HEK293 (cell line): ENCODE measurements at regions not wholly inside any gene's neighbourhood (a gene's known extent, or its start where the extent isn't known, plus 50 kb on each side); places are given as distances from the start of the nearest gene placed in this dataset.

Source experiments
- CTCF ChIA-PET: fragments of 350-600 bp; formaldehyde crosslinking; extraction: SDS; loops from one replicate; lab custom pipeline; 2021; ENCODE audit warnings: antibody characterized with exemption; lab: Yijun Ruan, JAX
- POLR2A ChIA-PET: fragments of 300-600 bp; formaldehyde crosslinking; extraction: SDS; loops from one replicate; lab custom pipeline; 2020; ENCODE audit warnings: antibody characterized with exemption, inconsistent platforms; lab: Yijun Ruan, JAX
- H3K27ac ChIP-seq: fragments of 200-500 bp; sonication (Bioruptor generic); 2 replicates; pipeline ENCODE4 v1.5.1; 2014; ENCODE audit warnings: low read depth, low read length, control low read depth, inconsistent platforms; ENCODE audit errors: extremely low read depth
- H3K36me3 ChIP-seq, 2 experiments: fragments of 200-500 bp in 1 of 2; sonication (Bioruptor generic) in 1 of 2; 1 replicate in 1 of 2; 2 replicates in 1 of 2; pipeline ENCODE4 v1.5.1; 2014 to 2017; ENCODE audit warnings: inconsistent platforms in 2 of 2, low read length in 2 of 2; ENCODE audit not compliant: control insufficient read depth in 2 of 2, insufficient read depth in 1 of 2
- H3K4me1 ChIP-seq: fragments of 200-500 bp; sonication (Bioruptor generic); 2 replicates; pipeline ENCODE4 v1.5.1; 2014; ENCODE audit warnings: mild to moderate bottlenecking, low read length, inconsistent platforms; ENCODE audit not compliant: control insufficient read depth, insufficient read depth
- H3K4me3 ChIP-seq: 2 replicates; pipeline ENCODE4 v1.5.1; 2011; ENCODE audit warnings: low read depth, mild to moderate bottlenecking, control low read depth, low read length, moderate library complexity
- H3K9me3 ChIP-seq: fragments of 200-500 bp; sonication (Bioruptor generic); 2 replicates; pipeline ENCODE4 v1.5.1; 2014; ENCODE audit warnings: low read depth, low read length, inconsistent platforms; ENCODE audit not compliant: control insufficient read depth, insufficient read depth
- BCL11A ChIP-seq: fragments of 450-650 bp; formaldehyde crosslinking; IDR thresholded peaks from 2 replicates; pipeline ENCODE4 v1.5.1; 2016; ENCODE audit warnings: low read depth, missing biosample characterization, missing genetic modification characterization
- HOXD13 ChIP-seq: sonication (generic); formaldehyde crosslinking; IDR thresholded peaks from 2 replicates; pipeline ENCODE4 v1.8.0; 2022; ENCODE audit warnings: missing genetic modification reagents, borderline replicate concordance
- KLF10 ChIP-seq: fragments of 450-650 bp; IDR thresholded peaks from 2 replicates; pipeline ENCODE4 v1.5.1; 2018; ENCODE audit warnings: missing biosample characterization, mild to moderate bottlenecking, missing genetic modification characterization
- SCRT2 ChIP-seq: fragments of 450-650 bp; formaldehyde crosslinking; IDR thresholded peaks from 2 replicates; pipeline ENCODE4 v1.5.1; 2016; ENCODE audit warnings: missing biosample characterization, missing genetic modification characterization
- SP7 ChIP-seq: fragments of 450-650 bp; formaldehyde crosslinking; IDR thresholded peaks from 2 replicates; pipeline ENCODE4 v1.5.1; 2016; ENCODE audit warnings: missing biosample characterization, missing genetic modification characterization
- TCF7L2 ChIP-seq: IDR thresholded peaks from 2 replicates; pipeline ENCODE4 v1.6.1; 2011; ENCODE audit warnings: low read depth, mild to moderate bottlenecking, inconsistent platforms, low read length, moderate library complexity, borderline replicate concordance
- ZBTB48 ChIP-seq: fragments of 450-650 bp; formaldehyde crosslinking; IDR thresholded peaks from 2 replicates; pipeline ENCODE4 v1.5.1; 2016; ENCODE audit warnings: missing biosample characterization, missing genetic modification characterization
- ZBTB7A ChIP-seq: fragments of 450-650 bp; formaldehyde crosslinking; IDR thresholded peaks from 2 replicates; pipeline ENCODE4 v1.5.1; 2016; ENCODE audit warnings: low read depth, missing biosample characterization, missing genetic modification characterization
- ZNF175 ChIP-seq: fragments of 450-650 bp; formaldehyde crosslinking; IDR thresholded peaks from 2 replicates; pipeline ENCODE4 v1.5.1; 2016; ENCODE audit warnings: missing biosample characterization, missing genetic modification characterization
- ZNF19 ChIP-seq: fragments of 450-650 bp; formaldehyde crosslinking; IDR thresholded peaks from 2 replicates; pipeline ENCODE4; 2016; ENCODE audit warnings: missing biosample characterization, missing genetic modification characterization, low read depth
- ZNF292 ChIP-seq: fragments of 450-650 bp; formaldehyde crosslinking; IDR thresholded peaks from 2 replicates; pipeline ENCODE4 v1.5.1; 2016; ENCODE audit warnings: low read depth, missing biosample characterization, missing genetic modification characterization, borderline replicate concordance
- ZNF585B ChIP-seq: fragments of 450-650 bp; formaldehyde crosslinking; IDR thresholded peaks from 2 replicates; pipeline ENCODE4 v1.5.1; 2016; ENCODE audit warnings: missing biosample characterization, missing genetic modification characterization
- ZNF664 ChIP-seq: fragments of 450-650 bp; formaldehyde crosslinking; IDR thresholded peaks from 2 replicates; pipeline ENCODE4 v1.5.1; 2016; ENCODE audit warnings: missing biosample characterization, missing genetic modification characterization
- ZNF701 ChIP-seq: fragments of 450-650 bp; formaldehyde crosslinking; IDR thresholded peaks from 2 replicates; pipeline ENCODE4 v1.5.1; 2016; ENCODE audit warnings: missing biosample characterization, missing genetic modification characterization
- ZNF791 ChIP-seq: fragments of 450-650 bp; formaldehyde crosslinking; IDR thresholded peaks from 2 replicates; pipeline ENCODE4 v1.5.1; 2016; ENCODE audit warnings: missing biosample characterization, missing genetic modification characterization
- TF ChIP-seq, protein P1 (sequence below): fragments of 450-650 bp; formaldehyde crosslinking; IDR thresholded peaks from 2 replicates; pipeline ENCODE4; 2016; ENCODE audit warnings: missing biosample characterization, missing genetic modification characterization
- TF ChIP-seq, protein P2 (sequence below): fragments of 450-650 bp; formaldehyde crosslinking; IDR thresholded peaks from 2 replicates; pipeline ENCODE4 v1.5.1; 2016; ENCODE audit warnings: missing biosample characterization, missing genetic modification characterization, low read depth
- TF ChIP-seq, protein P3 (sequence below): fragments of 450-650 bp; formaldehyde crosslinking; IDR thresholded peaks from 2 replicates; pipeline ENCODE4 v1.5.1; 2016; ENCODE audit warnings: missing biosample characterization, missing genetic modification characterization
- TF ChIP-seq, protein P4 (sequence below): fragments of 450-650 bp; formaldehyde crosslinking; IDR thresholded peaks from 2 replicates; pipeline ENCODE4 v1.5.1; 2017; ENCODE audit warnings: missing biosample characterization, mild to moderate bottlenecking, missing genetic modification characterization, moderate library complexity

GRCh38 chr16:49108611-49109010 lies 173.0 kb downstream of the CBLN1 start:
- Histone ChIP-seq H3K27ac (no peak overlapping the region), H3K36me3 (no peaks in the 10 kb centered on the region), H3K9me3 (no peaks in the 10 kb centered on the region), H3K4me1 (no peaks in the 10 kb centered on the region), H3K4me3 (no peak overlapping the region)
- ChIA-PET CTCF (no interaction called here), POLR2A (no interaction called here)
- no peak for TF ChIP-seq BCL11A (tag by site-specific recombination)
- TF ChIP-seq, protein P1, sequence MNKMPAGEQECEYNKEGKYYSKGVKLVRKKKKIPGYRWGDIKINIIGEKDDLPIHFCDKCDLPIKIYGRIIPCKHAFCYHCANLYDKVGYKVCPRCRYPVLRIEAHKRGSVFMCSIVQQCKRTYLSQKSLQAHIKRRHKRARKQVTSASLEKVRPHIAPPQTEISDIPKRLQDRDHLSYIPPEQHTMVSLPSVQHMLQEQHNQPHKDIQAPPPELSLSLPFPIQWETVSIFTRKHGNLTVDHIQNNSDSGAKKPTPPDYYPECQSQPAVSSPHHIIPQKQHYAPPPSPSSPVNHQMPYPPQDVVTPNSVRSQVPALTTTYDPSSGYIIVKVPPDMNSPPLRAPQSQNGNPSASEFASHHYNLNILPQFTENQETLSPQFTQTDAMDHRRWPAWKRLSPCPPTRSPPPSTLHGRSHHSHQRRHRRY (tag by site-specific recombination): no peak
- TF ChIP-seq ZNF19 (tag by site-specific recombination): no peak

- ChIA-PET CTCF (no interaction called here), POLR2A (no interaction called here)
- H3K9me3 ChIP-seq: no peaks in the 10 kb centered on the region
- H3K27ac ChIP-seq: no peak overlapping the region
- TF ChIP-seq, protein P2, sequence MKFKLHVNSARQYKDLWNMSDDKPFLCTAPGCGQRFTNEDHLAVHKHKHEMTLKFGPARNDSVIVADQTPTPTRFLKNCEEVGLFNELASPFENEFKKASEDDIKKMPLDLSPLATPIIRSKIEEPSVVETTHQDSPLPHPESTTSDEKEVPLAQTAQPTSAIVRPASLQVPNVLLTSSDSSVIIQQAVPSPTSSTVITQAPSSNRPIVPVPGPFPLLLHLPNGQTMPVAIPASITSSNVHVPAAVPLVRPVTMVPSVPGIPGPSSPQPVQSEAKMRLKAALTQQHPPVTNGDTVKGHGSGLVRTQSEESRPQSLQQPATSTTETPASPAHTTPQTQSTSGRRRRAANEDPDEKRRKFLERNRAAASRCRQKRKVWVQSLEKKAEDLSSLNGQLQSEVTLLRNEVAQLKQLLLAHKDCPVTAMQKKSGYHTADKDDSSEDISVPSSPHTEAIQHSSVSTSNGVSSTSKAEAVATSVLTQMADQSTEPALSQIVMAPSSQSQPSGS (tag by site-specific recombination): peak; percentile 23; the same call in 1 of the 2 replicates
- no peak for TF ChIP-seq ZNF701 (tag by site-specific recombination)
- TF ChIP-seq ZNF175 (tag by site-specific recombination): no peak
- TF ChIP-seq, protein P1 (tag by site-specific recombination): no peak
- no peaks in the 10 kb centered on the region for H3K4me1 ChIP-seq
- no peaks in the 10 kb centered on the region for H3K36me3 ChIP-seq
- H3K4me3 ChIP-seq: no peak overlapping the region
Observed at GRCh38 chr16:49103298-49103697, 178.3 kb downstream of the CBLN1 start.

DNA sequence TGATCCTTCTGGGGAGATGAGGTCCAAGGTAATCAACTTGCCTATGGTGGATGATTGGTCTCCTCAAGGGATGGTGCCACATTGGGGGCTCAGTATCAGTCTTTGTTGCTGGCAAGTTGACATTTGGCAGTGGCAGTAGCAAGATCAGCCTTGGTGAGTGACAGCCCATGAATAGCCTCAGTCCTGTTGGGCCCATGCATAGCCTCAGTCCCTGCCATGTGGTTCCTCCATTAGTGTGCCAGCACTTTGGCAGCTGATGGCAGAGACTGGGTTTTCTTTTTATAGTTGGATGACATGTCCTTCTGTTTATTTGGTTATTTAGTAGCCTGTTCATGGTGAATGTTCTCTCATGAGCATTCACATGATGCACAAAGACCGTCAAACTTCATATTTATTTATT lies 179.6 kb downstream of the CBLN1 start:
- no peak for TF ChIP-seq ZNF585B (tag by site-specific recombination)
- TF ChIP-seq ZNF292 (tag by site-specific recombination): no peak
- no peak for TF ChIP-seq TCF7L2
- TF ChIP-seq HOXD13 (CRISPR knock-in tag): no peak
- TF ChIP-seq, protein P3, sequence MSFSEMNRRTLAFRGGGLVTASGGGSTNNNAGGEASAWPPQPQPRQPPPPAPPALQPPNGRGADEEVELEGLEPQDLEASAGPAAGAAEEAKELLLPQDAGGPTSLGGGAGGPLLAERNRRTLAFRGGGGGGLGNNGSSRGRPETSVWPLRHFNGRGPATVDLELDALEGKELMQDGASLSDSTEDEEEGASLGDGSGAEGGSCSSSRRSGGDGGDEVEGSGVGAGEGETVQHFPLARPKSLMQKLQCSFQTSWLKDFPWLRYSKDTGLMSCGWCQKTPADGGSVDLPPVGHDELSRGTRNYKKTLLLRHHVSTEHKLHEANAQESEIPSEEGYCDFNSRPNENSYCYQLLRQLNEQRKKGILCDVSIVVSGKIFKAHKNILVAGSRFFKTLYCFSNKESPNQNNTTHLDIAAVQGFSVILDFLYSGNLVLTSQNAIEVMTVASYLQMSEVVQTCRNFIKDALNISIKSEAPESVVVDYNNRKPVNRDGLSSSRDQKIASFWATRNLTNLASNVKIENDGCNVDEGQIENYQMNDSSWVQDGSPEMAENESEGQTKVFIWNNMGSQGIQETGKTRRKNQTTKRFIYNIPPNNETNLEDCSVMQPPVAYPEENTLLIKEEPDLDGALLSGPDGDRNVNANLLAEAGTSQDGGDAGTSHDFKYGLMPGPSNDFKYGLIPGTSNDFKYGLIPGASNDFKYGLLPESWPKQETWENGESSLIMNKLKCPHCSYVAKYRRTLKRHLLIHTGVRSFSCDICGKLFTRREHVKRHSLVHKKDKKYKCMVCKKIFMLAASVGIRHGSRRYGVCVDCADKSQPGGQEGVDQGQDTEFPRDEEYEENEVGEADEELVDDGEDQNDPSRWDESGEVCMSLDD (tag by site-specific recombination): no peak
- TF ChIP-seq ZNF791 (tag by site-specific recombination): no peak
- no peak for TF ChIP-seq ZNF664 (tag by site-specific recombination)
- no peak for TF ChIP-seq ZBTB48 (tag by site-specific recombination)
- TF ChIP-seq SCRT2: no peak
- no peak for TF ChIP-seq SP7 (tag by site-specific recombination)
- no peak for TF ChIP-seq KLF10 (tag by site-specific recombination)
- TF ChIP-seq, protein P4, sequence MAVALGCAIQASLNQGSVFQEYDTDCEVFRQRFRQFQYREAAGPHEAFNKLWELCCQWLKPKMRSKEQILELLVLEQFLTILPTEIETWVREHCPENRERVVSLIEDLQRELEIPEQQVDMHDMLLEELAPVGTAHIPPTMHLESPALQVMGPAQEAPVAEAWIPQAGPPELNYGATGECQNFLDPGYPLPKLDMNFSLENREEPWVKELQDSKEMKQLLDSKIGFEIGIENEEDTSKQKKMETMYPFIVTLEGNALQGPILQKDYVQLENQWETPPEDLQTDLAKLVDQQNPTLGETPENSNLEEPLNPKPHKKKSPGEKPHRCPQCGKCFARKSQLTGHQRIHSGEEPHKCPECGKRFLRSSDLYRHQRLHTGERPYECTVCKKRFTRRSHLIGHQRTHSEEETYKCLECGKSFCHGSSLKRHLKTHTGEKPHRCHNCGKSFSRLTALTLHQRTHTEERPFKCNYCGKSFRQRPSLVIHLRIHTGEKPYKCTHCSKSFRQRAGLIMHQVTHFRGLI (tag by site-specific recombination): no peak
- TF ChIP-seq ZBTB7A (tag by site-specific recombination): no peak
- H3K4me1 ChIP-seq: no peaks in the 10 kb centered on the region
- CTCF ChIA-PET: no interaction called here
- no peak overlapping the region for H3K27ac ChIP-seq
- POLR2A ChIA-PET: no interaction called here
- H3K4me3 ChIP-seq: no peak overlapping the region
- H3K9me3 ChIP-seq: no peaks in the 10 kb centered on the region
- H3K36me3 ChIP-seq: no peaks in the 10 kb centered on the region
